Erythroblast (primary cell): ENCODE measurements at regions not wholly inside any gene's neighbourhood (a gene's known extent, or its start where the extent isn't known, plus 50 kb on each side); places are given as distances from the start of the nearest gene placed in this dataset.

ENCODE experiments used
- GATA1 ChIP-seq: IDR thresholded peaks from 2 replicates; pipeline ENCODE4 v1.6.1; 2011; ENCODE audit warnings: low read depth, mild to moderate bottlenecking, control low read depth, low read length, moderate library complexity
- POLR2A ChIP-seq: IDR thresholded peaks from 2 replicates; pipeline ENCODE4 v1.6.1; 2011; ENCODE audit warnings: mild to moderate bottlenecking, low read length

GRCh38 chr3:187822402-187822801 is 77.1 kb upstream of the BCL6 start:
- no peak for TF ChIP-seq POLR2A
- TF ChIP-seq GATA1, result no peak
